Fibroblast of lung (primary cell): ENCODE measurements at regions not wholly inside any gene's neighbourhood (a gene's known extent, or its start where the extent isn't known, plus 50 kb on each side); places are given as distances from the start of the nearest gene placed in this dataset.

Experiments used
- DNase-seq, 2 donors: peaks; one replicate each; pipeline versions ENCODE4 v3.0.0 to v3.0.0-alpha.2; 2010; ENCODE audit warnings: low read depth in 2 of 2
- H2AFZ ChIP-seq: 2 replicates; pipeline ENCODE4 v1.5.1; 2012; ENCODE audit warnings: low read length, control low read depth, inconsistent platforms
- H3K27ac ChIP-seq: 2 replicates; pipeline ENCODE4 v1.5.1; 2011; ENCODE audit warnings: low read length, control low read depth; ENCODE audit not compliant: insufficient read depth
- H3K27me3 ChIP-seq: 2 replicates; pipeline ENCODE4 v1.5.1; 2011; ENCODE audit warnings: mild to moderate bottlenecking, low read length; ENCODE audit not compliant: control insufficient read depth, insufficient read depth
- H3K36me3 ChIP-seq: 2 replicates; pipeline ENCODE4 v1.5.1; 2011; ENCODE audit warnings: low read length; ENCODE audit not compliant: control insufficient read depth, insufficient read depth
- H3K4me1 ChIP-seq: 2 replicates; pipeline ENCODE4 v1.5.1; 2011; ENCODE audit warnings: low read length; ENCODE audit not compliant: control insufficient read depth, insufficient read depth; ENCODE audit errors: extremely low read depth
- H3K4me2 ChIP-seq: 2 replicates; pipeline ENCODE4 v1.5.1; 2011; ENCODE audit warnings: low read length, control low read depth; ENCODE audit not compliant: insufficient read depth; ENCODE audit errors: extremely low read depth
- H3K4me3 ChIP-seq, 4 experiments: fragments of 200-600 bp in 1 of 4; sonication (generic) in 1 of 4; replicated peaks in 1 of 4; 2 replicates each; pipeline ENCODE4 v1.5.1; 2011 to 2016; ENCODE audit warnings: low read length in 4 of 4, low read depth in 3 of 4, mild to moderate bottlenecking in 3 of 4, control low read depth in 2 of 4, inconsistent platforms in 1 of 4, mixed read lengths in 1 of 4; ENCODE audit not compliant: insufficient read depth in 1 of 4; ENCODE audit errors: control extremely low read depth in 1 of 4
- H3K79me2 ChIP-seq: 2 replicates; pipeline ENCODE4 v1.5.1; 2012; ENCODE audit warnings: mild to moderate bottlenecking, low read length, inconsistent platforms; ENCODE audit not compliant: control insufficient read depth, insufficient read depth
- H3K9ac ChIP-seq: 2 replicates; pipeline ENCODE4 v1.5.1; 2011; ENCODE audit warnings: mild to moderate bottlenecking, low read length, control low read depth; ENCODE audit not compliant: insufficient read depth
- H3K9me3 ChIP-seq: 2 replicates; pipeline ENCODE4 v1.5.1; 2012; ENCODE audit warnings: low read depth, low read length; ENCODE audit not compliant: control insufficient read depth, insufficient read depth
- H4K20me1 ChIP-seq: 2 replicates; pipeline ENCODE4 v1.5.1; 2011; ENCODE audit warnings: low read length; ENCODE audit not compliant: control insufficient read depth, insufficient read depth; ENCODE audit errors: extremely low read depth
- EZH2 ChIP-seq: IDR thresholded peaks from 2 replicates; pipeline ENCODE4 v1.5.1; 2012; ENCODE audit warnings: low read length, control low read depth, mild to moderate bottlenecking; ENCODE audit errors: missing control alignments
- TF ChIP-seq, protein P1 (sequence below), 2 donors: IDR thresholded peaks in 1 of 2; conservative IDR thresholded peaks in 1 of 2; 1 replicate in 1 of 2; 2 replicates in 1 of 2; pipeline ENCODE4 v1.5.1; 2011 to 2012; ENCODE audit warnings: low read length in 2 of 2, control low read depth in 1 of 2, inconsistent platforms in 1 of 2, low read depth in 1 of 2, mild to moderate bottlenecking in 1 of 2

DNA sequence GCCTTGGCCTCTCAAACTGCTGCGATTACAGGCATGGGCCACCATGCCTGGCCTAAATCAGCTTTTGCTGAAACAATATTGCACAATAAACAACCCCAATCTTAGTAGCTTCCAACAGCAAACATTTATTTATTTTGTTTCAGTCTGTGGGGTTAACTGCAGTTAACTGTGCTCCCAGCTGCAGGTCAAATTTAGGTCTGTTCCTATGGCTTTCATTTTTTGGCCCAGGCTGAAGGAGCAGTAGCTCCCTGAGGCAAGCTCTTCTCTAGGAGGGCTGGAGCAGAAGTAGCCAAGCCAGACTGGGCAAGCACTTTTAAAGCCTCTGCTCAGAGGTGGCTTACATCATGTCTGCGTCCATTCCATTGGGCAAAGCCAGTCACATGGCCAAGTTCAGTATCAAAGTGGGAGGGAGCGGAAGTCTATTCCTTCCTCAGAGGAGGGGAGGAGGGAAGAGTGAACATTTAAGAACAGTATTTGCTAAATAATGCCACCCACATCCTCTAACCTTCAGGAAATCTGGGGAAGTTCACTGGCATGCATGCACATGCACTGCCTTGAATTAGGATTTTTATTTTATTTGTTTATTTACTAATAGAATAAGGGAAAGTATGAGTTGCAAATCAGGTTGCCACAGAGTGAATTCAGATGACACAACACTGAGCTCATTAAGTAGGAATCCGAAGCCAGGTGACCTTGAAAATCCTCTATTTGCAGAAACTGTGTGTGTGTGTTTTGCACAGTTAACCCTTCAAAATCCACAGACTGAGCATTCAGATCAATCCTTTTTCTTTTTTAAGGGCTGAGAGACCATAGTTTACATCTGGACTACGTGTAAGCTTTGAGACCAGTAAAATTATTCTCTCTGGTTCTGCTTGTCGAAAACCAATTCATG, 122.0 kb upstream of the SEL1L start:
- H3K27ac ChIP-seq = no peak overlapping the region
- H2AFZ ChIP-seq = no peak overlapping the region
- no peak overlapping the region for H3K4me2 ChIP-seq
- no peak for DNase-seq
- H3K79me2 ChIP-seq = no peaks in the 10 kb centered on the region
- no peak overlapping the region for H3K9ac ChIP-seq
- no peaks in the 10 kb centered on the region for H3K27me3 ChIP-seq
- TF ChIP-seq, protein P1, sequence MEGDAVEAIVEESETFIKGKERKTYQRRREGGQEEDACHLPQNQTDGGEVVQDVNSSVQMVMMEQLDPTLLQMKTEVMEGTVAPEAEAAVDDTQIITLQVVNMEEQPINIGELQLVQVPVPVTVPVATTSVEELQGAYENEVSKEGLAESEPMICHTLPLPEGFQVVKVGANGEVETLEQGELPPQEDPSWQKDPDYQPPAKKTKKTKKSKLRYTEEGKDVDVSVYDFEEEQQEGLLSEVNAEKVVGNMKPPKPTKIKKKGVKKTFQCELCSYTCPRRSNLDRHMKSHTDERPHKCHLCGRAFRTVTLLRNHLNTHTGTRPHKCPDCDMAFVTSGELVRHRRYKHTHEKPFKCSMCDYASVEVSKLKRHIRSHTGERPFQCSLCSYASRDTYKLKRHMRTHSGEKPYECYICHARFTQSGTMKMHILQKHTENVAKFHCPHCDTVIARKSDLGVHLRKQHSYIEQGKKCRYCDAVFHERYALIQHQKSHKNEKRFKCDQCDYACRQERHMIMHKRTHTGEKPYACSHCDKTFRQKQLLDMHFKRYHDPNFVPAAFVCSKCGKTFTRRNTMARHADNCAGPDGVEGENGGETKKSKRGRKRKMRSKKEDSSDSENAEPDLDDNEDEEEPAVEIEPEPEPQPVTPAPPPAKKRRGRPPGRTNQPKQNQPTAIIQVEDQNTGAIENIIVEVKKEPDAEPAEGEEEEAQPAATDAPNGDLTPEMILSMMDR (conservative IDR thresholded peaks at IDR 0.05 in 1 of 2, IDR thresholded peaks at IDR 0.05 in 1 of 2; ENCODE audit: low read depth in 1 of 2, low read length in 2 of 2) = no peak
- TF ChIP-seq EZH2 = no peak
- no peaks in the 10 kb centered on the region for H3K9me3 ChIP-seq
- no peaks in the 10 kb centered on the region for H4K20me1 ChIP-seq
- H3K4me3 ChIP-seq = no peak overlapping the region
- no peaks in the 10 kb centered on the region for H3K4me1 ChIP-seq
- H3K36me3 ChIP-seq = no peaks in the 10 kb centered on the region

DNA sequence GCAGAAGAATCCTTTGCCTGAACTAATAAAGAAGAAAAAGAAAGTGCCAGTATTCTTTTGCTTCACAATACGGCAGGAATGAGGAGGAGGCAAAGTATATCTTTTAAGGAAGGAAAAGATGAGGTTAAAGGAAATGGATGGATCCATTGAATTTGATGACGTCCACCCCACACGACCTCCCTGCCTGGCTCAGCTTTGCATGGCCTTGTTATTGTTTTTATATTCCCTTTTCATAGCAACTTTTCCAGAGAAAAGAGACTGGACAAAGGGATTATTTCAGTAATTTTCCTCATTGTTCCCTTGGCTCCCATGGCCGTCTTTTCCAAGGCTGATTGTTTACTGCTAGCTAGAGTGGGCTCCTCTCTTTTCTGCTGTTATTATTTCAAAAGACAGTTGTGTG, 123.2 kb upstream of the SEL1L start:
- no peak overlapping the region for H3K27ac ChIP-seq
- DNase-seq = no peak
- H4K20me1 ChIP-seq = no peaks in the 10 kb centered on the region
- no peak overlapping the region for H2AFZ ChIP-seq
- H3K4me3 ChIP-seq = no peak overlapping the region
- H3K4me2 ChIP-seq = no peak overlapping the region
- no peaks in the 10 kb centered on the region for H3K9me3 ChIP-seq
- no peaks in the 10 kb centered on the region for H3K36me3 ChIP-seq
- no peaks in the 10 kb centered on the region for H3K79me2 ChIP-seq
- H3K27me3 ChIP-seq = no peaks in the 10 kb centered on the region
- H3K4me1 ChIP-seq = no peaks in the 10 kb centered on the region
- no peak overlapping the region for H3K9ac ChIP-seq
- TF ChIP-seq, protein P1 (conservative IDR thresholded peaks at IDR 0.05 in 1 of 2, IDR thresholded peaks at IDR 0.05 in 1 of 2; ENCODE audit: low read depth in 1 of 2, low read length in 2 of 2) = no peak
- TF ChIP-seq EZH2 = no peak

DNA sequence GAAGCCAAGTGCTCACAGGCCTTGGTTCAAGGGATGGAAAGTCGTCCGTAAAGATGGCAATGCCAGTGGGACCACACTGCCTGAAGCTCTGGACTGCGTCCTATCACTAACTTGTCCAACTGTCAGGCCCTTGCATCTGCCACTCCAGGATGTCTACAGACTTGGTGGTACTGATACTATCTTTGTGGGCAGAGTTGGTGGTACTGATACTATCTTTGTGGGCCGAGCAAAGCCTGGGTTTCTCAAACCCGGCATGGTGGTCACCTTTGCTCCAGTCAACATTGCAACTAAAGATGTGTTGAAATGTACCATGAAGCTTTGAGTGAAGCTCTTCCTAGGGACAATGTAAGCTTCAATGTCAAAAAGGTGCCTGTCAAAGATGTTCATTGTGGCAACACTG, 128.4 kb upstream of the SEL1L start:
- Histone ChIP-seq H3K4me3 (no peak overlapping the region), H3K79me2 (no peaks in the 10 kb centered on the region), H4K20me1 (no peaks in the 10 kb centered on the region), H3K9ac (no peak overlapping the region), H2AFZ (no peak overlapping the region), H3K27ac (no peak overlapping the region), H3K9me3 (no peaks in the 10 kb centered on the region), H3K4me2 (no peak overlapping the region), H3K27me3 (no peaks in the 10 kb centered on the region), H3K4me1 (no peaks in the 10 kb centered on the region), H3K36me3 (no peaks in the 10 kb centered on the region)
- no peak for DNase-seq
- no peak for TF ChIP-seq EZH2
- TF ChIP-seq, protein P1 (conservative IDR thresholded peaks at IDR 0.05 in 1 of 2, IDR thresholded peaks at IDR 0.05 in 1 of 2; ENCODE audit: low read depth in 1 of 2, low read length in 2 of 2) = no peak
